Colonic mucosa (tissue), 4 donors: ENCODE measurements at regions not wholly inside any gene's neighbourhood (a gene's known extent, or its start where the extent isn't known, plus 50 kb on each side); places are given as distances from the start of the nearest gene placed in this dataset.
A peak's percentile ranks its signal among the peaks of the same experiment; 100 is the strongest.

Experiments used
- DNase-seq: peaks from one replicate; pipeline ENCODE4 v3.0.0-alpha.2; 2020
- H3K27ac ChIP-seq: fragments of 200-600 bp; one replicate; pipeline ENCODE4 v1.8.0; 2021
- H3K27me3 ChIP-seq: fragments of 200-600 bp; one replicate; pipeline ENCODE4 v1.8.0; 2021
- H3K36me3 ChIP-seq: fragments of 200-600 bp; one replicate; pipeline ENCODE4 v1.8.0; 2021
- H3K4me1 ChIP-seq: fragments of 200-600 bp; one replicate; pipeline ENCODE4 v1.8.0; 2021; ENCODE audit warnings: mild to moderate bottlenecking
- H3K4me3 ChIP-seq: fragments of 200-600 bp; one replicate; pipeline ENCODE4 v1.8.0; 2021
- H3K9ac ChIP-seq, 2 donors: one replicate each; pipeline ENCODE4 v1.7.0; 2013; ENCODE audit warnings: control low read depth in 2 of 2, low read depth in 2 of 2, low read length in 2 of 2
- H3K9me3 ChIP-seq: fragments of 200-600 bp; one replicate; pipeline ENCODE4 v1.8.0; 2021
- CTCF ChIP-seq: fragments of 200-600 bp; IDR thresholded peaks from one replicate; pipeline ENCODE4 v1.8.0; 2022; ENCODE audit warnings: antibody characterized with exemption, mild to moderate bottlenecking
- intact Hi-C: fragments of 100-400 bp; cut with DNase I; formaldehyde crosslinking; loops from one replicate; pipeline ENCODE4 v1.14.1; 2022
- donor health status: healthy.
- donor health status: DM: no; HTN: no; CAD: no.
- donor health status: DM: no; HTN: no; CAD: no.

GRCh38 chrX:26670521-26670920 is 454.6 kb downstream of the MAGEB5 start:
- Histone ChIP-seq H3K27me3 (no peaks in the 10 kb centered on the region), H3K36me3 (no peaks in the 10 kb centered on the region), H3K9me3 (no peaks in the 10 kb centered on the region), H3K27ac (no peak overlapping the region), H3K4me3 (no peak overlapping the region), H3K4me1 (no peaks in the 10 kb centered on the region), H3K9ac (no peak overlapping the region)
- no peak for DNase-seq
- no peak for TF ChIP-seq CTCF
- intact Hi-C loops, result no loop called here

GRCh38 chrX:26664919-26665318 is 448.9 kb downstream of the MAGEB5 start:
- Histone ChIP-seq H3K4me1 (no peaks in the 10 kb centered on the region), H3K36me3 (no peaks in the 10 kb centered on the region), H3K9me3 (no peaks in the 10 kb centered on the region), H3K9ac (no peak overlapping the region), H3K27me3 (no peaks in the 10 kb centered on the region), H3K4me3 (no peak overlapping the region), H3K27ac (no peak overlapping the region)
- intact Hi-C loops, result no loop called here
- DNase-seq, result no peak
- no peak for TF ChIP-seq CTCF

GRCh38 chrX:26653050-26653449 is 437.1 kb downstream of the MAGEB5 start:
- intact Hi-C loops, result no loop called here
- no peaks in the 10 kb centered on the region for H3K36me3 ChIP-seq
- no peaks in the 10 kb centered on the region for H3K27me3 ChIP-seq
- no peak overlapping the region for H3K9ac ChIP-seq
- no peaks in the 10 kb centered on the region for H3K4me1 ChIP-seq
- H3K27ac ChIP-seq, result no peak overlapping the region
- TF ChIP-seq CTCF, result no peak
- no peak for DNase-seq
- H3K4me3 ChIP-seq, result no peak overlapping the region
- no peaks in the 10 kb centered on the region for H3K9me3 ChIP-seq

- Histone ChIP-seq H3K27ac (no peak overlapping the region), H3K27me3 (no peaks in the 10 kb centered on the region), H3K36me3 (no peaks in the 10 kb centered on the region), H3K9ac (no peak overlapping the region), H3K9me3 (no peaks in the 10 kb centered on the region), H3K4me3 (no peak overlapping the region), H3K4me1 (no peaks in the 10 kb centered on the region)
- TF ChIP-seq CTCF, result no peak
- no peak for DNase-seq
- intact Hi-C loops, result no loop called here
Measured at GRCh38 chrX:26651755-26652154, 435.8 kb downstream of the MAGEB5 start.

- DNase-seq, result no peak
- peak; percentile 23 for TF ChIP-seq CTCF
- intact Hi-C loops, result no loop called here
- H3K36me3 ChIP-seq, result no peaks in the 10 kb centered on the region
- no peak overlapping the region for H3K27ac ChIP-seq
- H3K4me3 ChIP-seq, result no peak overlapping the region
- H3K4me1 ChIP-seq, result no peaks in the 10 kb centered on the region
- H3K9ac ChIP-seq, result no peak overlapping the region
- no peaks in the 10 kb centered on the region for H3K27me3 ChIP-seq
- H3K9me3 ChIP-seq, result no peaks in the 10 kb centered on the region
Measured at GRCh38 chrX:26649534-26649933, 433.6 kb downstream of the MAGEB5 start.

GRCh38 chrX:26631385-26631784 is 415.4 kb downstream of the MAGEB5 start:
- TF ChIP-seq CTCF, result no peak
- Histone ChIP-seq H3K36me3 (no peaks in the 10 kb centered on the region), H3K27me3 (no peaks in the 10 kb centered on the region), H3K9me3 (no peaks in the 10 kb centered on the region), H3K9ac (no peak overlapping the region), H3K4me1 (no peaks in the 10 kb centered on the region), H3K27ac (no peak overlapping the region), H3K4me3 (no peak overlapping the region)
- intact Hi-C loops, result no loop called here
- DNase-seq, result no peak
